Tibial artery (tissue), 4 donors: ENCODE measurements at regions not wholly inside any gene's neighbourhood (a gene's known extent, or its start where the extent isn't known, plus 50 kb on each side); places are given as distances from the start of the nearest gene placed in this dataset.

Source experiments
- DNase-seq, 2 donors: peaks; one replicate each; pipeline ENCODE4 v3.0.0-alpha.2; 2019
- H3K27ac ChIP-seq, 2 donors: fragments of 200-600 bp; sonication (generic) in 1 of 2; 1 replicate in 1 of 2; 2 replicates in 1 of 2; pipeline ENCODE4 v1.5.1; 2018 to 2019; ENCODE audit warnings: mild to moderate bottlenecking in 1 of 2
- H3K27me3 ChIP-seq, 2 donors: fragments of 200-600 bp; sonication (generic) in 1 of 2; one replicate each; pipeline versions ENCODE4 v1.5.1 to v1.6.0; 2016 to 2019
- H3K36me3 ChIP-seq, 3 donors: fragments of 200-600 bp; sonication (generic) in 2 of 3; one replicate each; pipeline ENCODE4 v1.5.1; 2016 to 2019; ENCODE audit warnings: mild to moderate bottlenecking in 2 of 3
- H3K4me1 ChIP-seq, 4 donors: fragments of 200-600 bp; sonication (generic) in 2 of 4; 1 replicate in 3 of 4; 2 replicates in 1 of 4; pipeline ENCODE4 v1.5.1; 2016 to 2019
- H3K4me3 ChIP-seq, 2 donors: fragments of 200-600 bp; sonication (generic) in 1 of 2; 1 replicate in 1 of 2; 2 replicates in 1 of 2; pipeline ENCODE4 v1.5.1; 2018 to 2019; ENCODE audit warnings: mild to moderate bottlenecking in 2 of 2
- H3K9me3 ChIP-seq, 3 donors: fragments of 200-600 bp; sonication (generic) in 1 of 3; one replicate each; pipeline ENCODE4 v1.5.1; 2016 to 2019
- intact Hi-C: fragments of 100-400 bp; cut with DNase I; formaldehyde crosslinking; loops from one replicate; pipeline ENCODE4 v1.15.0; 2023; ENCODE audit warnings: low total_unique reads
- TF ChIP-seq, protein P1 (sequence below), 2 experiments: fragments of 200-600 bp in 1 of 2; fragments of 450-650 bp in 1 of 2; IDR thresholded peaks; one replicate each; pipeline ENCODE4 v1.5.1; 2017 to 2019; ENCODE audit warnings: antibody characterized with exemption in 2 of 2, mild to moderate bottlenecking in 1 of 2, moderate library complexity in 1 of 2

DNA sequence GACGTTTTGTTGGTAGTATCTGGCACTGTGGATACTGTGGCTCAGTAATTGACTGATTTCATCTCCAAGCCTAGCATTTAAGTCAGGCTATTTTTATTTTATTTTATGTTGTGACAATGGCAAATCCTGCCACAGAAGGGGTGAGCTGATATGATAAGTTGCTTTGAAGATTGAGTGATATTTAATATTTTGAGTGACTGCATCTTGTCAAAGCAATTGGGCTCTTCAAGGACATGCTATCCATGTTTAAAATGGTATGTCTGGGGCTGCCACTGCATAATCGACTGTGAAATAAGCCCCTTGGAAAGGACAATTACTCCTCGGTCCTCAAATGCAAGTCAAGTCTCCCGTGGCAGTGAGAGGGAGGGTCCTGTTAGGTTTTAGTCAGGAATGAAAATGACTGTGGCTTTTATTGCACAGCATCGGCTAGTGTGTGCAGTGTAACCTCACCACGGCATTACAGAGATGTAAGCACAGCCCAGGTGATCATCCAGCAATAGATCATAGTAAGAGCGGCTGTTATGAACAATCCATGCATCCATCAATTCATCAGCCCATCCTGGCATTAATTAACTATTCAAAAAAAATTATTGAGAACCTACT is 178.2 kb downstream of the GBA3 start:
- DNase-seq = no peak
- intact Hi-C loops = no loop called here
- H3K4me3 ChIP-seq = no peak overlapping the region
- no peaks in the 10 kb centered on the region for H3K27me3 ChIP-seq
- no peaks in the 10 kb centered on the region for H3K4me1 ChIP-seq
- TF ChIP-seq, protein P1, sequence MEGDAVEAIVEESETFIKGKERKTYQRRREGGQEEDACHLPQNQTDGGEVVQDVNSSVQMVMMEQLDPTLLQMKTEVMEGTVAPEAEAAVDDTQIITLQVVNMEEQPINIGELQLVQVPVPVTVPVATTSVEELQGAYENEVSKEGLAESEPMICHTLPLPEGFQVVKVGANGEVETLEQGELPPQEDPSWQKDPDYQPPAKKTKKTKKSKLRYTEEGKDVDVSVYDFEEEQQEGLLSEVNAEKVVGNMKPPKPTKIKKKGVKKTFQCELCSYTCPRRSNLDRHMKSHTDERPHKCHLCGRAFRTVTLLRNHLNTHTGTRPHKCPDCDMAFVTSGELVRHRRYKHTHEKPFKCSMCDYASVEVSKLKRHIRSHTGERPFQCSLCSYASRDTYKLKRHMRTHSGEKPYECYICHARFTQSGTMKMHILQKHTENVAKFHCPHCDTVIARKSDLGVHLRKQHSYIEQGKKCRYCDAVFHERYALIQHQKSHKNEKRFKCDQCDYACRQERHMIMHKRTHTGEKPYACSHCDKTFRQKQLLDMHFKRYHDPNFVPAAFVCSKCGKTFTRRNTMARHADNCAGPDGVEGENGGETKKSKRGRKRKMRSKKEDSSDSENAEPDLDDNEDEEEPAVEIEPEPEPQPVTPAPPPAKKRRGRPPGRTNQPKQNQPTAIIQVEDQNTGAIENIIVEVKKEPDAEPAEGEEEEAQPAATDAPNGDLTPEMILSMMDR (IDR thresholded peaks at IDR 0.05) = no peak
- H3K9me3 ChIP-seq = no peaks in the 10 kb centered on the region
- H3K36me3 ChIP-seq = no peaks in the 10 kb centered on the region
- H3K27ac ChIP-seq = no peak overlapping the region

DNA sequence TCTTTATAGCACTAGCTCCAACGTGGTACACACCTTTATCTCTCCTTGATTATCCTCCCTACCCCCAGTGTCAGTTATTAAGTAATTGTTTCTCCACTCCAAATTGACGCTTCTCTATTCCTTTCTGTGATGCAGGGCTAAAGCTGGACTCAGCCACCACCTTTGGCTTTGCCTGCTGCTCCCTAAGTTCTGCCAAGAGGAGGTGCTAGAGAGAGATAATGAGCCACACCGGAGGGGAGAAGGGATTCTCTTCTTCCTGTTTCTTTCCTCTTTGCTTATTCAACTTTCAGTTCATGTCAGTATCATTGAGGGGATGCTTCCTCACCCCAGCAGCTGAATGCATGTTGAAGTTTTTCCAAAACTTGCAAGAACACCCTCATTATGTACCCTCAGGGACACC is 176.5 kb downstream of the GBA3 start:
- H3K4me1 ChIP-seq = no peaks in the 10 kb centered on the region
- H3K9me3 ChIP-seq = no peaks in the 10 kb centered on the region
- TF ChIP-seq, protein P1 (IDR thresholded peaks at IDR 0.05) = no peak
- no peak for DNase-seq
- H3K27me3 ChIP-seq = no peaks in the 10 kb centered on the region
- intact Hi-C loops = no loop called here
- H3K27ac ChIP-seq = no peak overlapping the region
- no peaks in the 10 kb centered on the region for H3K36me3 ChIP-seq
- H3K4me3 ChIP-seq = no peak overlapping the region
